T-helper 9 cell (primary cell): ENCODE measurements at regions not wholly inside any gene's neighbourhood (a gene's known extent, or its start where the extent isn't known, plus 50 kb on each side); places are given as distances from the start of the nearest gene placed in this dataset.
"Not testable (repeated sequence)": the region's sequence is repeated elsewhere in the genome, so short reads cannot be mapped to it uniquely, and the experiment has no call there.

Experiments
- DNase-seq: peaks from one replicate; pipeline ENCODE4 v3.0.0-alpha.2; 2020

DNA sequence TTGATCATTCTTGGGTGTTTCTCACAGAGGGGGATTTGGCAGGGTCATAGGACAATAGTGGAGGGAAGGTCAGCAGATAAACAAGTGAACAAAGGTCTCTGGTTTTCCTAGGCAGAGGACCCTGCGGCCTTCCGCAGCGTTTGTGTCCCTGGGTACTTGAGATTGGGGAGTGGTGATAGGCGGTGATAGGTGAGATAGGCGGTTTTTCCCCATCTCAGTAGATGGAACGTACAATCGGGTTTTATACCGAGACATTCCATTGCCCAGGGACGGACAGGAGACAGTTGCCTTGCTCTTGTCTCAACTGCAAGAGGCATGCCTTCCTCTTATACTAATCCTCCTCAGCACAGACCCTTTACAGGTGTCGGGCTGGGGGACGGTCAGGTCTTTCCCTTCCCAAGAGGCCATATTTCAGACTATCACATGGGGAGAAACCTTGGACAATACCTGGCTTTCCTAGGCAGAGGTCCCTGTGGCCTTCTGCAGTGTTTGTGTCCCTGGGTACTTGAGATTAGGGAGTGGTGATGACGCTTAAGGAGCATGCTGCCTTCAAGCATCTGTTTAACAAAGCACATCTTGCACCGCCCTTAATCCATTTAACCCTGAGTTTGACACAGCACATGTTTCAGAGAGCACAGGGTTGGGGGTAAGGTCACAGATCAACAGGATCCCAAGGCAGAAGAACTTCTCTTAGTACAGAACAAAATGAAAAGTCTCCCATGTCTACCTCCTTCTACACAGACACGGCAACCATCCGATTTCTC is 86.2 kb downstream of the OR2B2 start:
- not testable (repeated sequence) for DNase-seq

DNA sequence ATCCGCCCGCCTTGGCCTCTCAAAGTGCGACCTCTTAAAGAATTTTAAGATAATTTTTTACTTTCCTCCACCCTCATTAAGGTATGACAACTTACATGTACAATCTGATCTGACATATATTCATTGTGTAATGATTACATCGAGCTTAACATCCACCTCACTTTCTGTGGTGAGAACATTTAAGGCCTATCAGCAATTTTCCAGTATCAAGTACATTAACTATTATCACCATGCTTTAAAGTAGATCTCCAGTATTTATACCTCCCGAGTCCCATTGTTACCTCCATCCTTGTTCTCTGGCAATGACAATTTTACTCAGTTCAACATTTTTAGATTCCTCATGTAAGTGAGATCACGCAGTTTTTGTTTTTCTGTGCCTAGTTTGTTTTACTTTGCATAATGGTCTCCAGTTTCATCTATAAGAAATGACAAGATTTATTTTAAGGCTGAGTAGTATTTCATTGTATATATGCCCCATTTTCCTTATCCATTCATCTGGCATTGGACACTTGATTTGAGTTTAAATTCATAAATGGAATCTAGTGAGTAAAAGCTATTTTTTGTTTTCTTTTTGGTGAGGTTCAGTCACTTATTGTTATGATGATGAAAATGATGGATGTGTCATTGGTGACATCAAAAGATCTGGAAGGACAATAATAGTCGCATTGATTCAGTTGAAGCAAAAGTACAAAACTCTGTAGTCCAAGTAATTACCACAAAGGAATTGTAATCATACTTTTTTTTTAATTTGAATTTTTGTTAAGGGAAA is 87.0 kb downstream of the OR2B2 start:
- no peak for DNase-seq

DNA sequence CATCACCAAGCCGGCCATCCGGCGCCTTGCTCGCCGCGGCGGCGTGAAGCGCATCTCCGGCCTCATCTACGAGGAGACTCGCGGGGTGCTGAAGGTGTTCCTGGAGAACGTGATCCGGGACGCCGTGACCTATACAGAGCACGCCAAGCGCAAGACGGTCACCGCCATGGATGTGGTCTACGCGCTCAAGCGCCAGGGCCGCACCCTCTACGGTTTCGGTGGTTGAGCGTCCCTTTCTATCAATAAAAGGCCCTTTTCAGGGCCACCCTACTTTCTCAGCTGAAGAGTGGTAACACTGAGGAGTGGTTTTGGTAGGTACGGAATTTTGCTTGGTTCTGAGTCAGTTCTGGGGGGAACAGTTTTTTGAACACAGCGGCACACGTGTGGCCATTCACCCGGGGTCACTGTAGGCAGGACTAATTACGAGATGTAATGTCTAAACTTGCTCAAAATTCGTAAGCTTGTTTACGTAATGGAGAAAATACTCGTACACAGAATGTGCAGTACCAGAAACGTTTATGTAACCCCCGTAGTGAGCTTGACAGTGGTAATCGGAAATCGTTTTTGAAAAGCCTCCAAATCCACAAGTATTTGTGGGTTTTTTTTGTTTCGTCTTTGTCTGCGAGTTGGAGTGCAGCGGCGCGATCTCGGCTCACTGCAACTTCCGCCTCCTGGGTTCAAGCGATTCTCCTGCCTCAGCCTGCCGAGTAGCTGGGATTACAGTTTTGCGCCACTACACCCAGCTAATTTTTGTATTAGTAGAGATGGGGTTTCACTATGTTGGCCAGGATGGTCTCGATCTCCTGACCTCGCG is 87.8 kb downstream of the OR2B2 start:
- not testable (repeated sequence) for DNase-seq

DNA sequence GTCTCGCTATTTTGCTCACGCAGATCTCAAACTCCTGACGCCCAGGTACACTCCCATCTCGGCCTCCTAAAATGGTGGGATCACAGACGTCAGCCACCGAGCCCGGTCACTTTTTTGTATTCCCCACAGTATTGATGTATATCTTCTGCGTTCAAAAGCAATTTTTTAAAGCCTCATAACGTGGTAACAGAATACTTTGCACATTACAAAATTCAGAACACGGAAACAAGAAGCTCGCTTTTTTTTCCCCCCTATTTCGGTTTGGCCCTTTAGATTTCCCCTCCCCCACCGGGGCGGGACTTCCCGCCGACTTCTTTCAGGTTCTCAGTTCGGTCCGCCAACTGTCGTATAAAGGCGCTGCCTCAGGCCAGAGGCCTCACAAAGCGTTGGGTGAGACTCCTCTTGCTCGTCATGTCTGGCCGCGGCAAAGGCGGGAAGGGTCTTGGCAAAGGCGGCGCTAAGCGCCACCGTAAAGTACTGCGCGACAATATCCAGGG is 88.4 kb downstream of the OR2B2 start:
- DNase-seq: peak; percentile 47

DNA sequence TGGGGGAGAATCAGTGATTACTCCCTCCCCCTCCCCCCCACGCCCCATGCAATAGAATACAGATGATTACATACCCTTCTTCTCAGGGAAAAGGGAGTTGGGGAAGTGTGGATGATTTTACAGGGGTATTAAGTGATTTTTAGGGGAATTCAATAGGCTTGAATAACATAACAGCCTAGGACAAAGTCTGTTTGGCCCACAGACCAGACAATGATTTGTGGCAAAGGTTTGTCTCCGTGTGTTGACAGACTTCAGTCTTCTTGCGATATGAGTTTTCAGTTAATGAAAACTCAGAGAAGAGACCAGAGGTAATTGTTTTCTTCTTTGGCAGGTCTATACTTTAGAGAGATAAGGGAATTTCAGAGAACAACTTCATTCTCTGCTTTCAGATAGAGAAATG is 95.3 kb downstream of the OR2B2 start:
- DNase-seq: no peak

DNA sequence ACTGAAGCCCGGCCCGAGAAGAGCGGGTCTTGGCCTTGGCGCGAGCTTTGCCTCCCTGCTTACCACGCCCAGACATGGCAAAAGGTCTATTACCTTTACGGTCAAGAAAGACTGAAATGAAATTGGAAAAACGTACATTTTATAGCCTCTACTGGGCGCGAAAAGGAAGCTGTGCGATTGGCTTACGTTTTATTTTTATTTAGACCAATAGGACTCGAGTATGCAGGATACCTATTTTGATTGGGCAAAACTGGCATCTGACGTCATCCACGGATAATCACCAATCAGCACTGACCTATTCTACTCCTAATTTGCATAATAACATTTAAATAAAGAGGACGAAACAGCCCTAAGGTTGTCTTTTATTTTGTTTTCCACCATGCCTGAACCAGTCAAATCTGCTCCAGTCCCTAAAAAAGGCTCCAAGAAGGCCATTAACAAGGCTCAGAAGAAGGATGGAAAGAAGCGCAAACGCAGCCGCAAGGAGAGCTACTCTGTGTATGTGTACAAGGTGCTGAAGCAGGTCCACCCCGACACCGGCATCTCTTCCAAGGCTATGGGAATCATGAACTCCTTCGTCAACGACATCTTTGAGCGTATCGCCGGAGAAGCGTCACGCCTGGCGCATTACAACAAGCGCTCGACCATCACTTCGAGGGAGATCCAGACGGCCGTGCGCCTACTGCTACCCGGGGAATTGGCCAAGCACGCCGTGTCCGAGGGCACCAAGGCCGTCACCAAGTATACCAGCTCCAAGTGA is 97.4 kb downstream of the OR2B2 start:
- peak; percentile 42 for DNase-seq

GRCh38 chr6:27814415-27814664 is 97.9 kb downstream of the OR2B2 start:
- DNase-seq: not testable (repeated sequence)

DNA sequence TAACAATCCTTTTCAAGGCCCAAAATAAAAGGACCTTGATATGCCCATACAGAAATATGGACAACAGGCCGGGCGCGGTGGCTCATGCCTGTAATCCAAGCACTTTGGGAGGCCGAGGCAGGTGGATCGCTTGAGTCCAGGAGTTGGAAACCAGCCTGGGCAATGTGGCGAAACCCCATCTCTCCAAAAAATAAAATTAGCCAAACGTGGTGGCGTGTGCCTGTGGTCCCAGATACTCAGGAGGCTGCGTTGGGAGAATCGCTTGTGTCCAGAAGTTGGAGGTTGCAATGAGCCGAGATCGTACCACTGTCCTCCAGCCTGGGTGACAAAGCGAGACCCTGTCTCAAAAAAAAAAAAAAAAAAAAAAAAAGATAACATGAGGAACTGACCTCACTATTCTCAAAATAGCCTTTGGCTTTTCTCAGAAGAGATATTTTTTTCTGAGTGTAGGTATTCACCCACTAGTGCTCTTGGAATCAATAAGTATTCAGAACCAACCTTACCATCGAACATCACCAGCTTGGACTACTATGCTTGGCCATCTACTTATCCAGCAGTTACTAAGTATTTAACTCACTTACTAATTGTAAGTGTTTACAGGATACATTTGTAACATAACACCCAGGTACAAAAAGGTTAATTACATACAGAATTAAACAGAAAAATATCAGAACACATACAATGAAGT is 99.2 kb downstream of the OR2B2 start:
- no peak for DNase-seq

DNA sequence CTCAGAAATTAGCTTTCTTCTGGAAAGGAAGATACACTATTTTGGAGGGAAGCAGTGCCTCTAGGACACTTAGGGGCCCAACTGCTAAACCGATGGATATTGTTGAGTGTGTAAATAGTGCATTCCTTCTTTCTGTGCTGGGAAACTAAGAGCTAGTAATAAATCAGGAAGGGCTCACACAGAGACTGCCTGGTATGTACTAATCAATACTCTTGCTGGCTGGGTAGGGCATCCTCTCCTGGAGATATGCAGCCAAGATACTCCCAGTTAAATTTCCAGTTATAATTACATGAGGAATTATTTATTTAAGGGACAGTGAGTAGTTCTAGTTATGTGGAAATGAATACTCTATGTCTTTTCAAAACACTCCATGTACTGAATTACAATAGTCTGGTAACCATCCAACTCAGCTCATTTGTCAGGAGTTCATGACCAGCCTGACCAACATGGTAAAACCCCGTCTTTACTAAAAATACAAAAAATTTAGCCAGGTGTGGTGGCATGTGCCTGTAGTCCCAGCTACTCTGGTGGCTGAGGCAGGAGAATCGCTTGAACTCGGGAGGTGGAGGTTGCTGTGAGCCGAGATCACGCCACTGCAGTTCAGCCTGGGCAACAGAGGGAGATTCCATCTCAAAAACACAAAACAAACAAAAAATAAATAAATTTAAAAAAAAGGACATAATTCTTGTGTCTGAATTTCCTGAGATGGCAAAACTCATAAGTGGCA is 100.0 kb downstream of the OR2B2 start:
- no peak for DNase-seq

DNA sequence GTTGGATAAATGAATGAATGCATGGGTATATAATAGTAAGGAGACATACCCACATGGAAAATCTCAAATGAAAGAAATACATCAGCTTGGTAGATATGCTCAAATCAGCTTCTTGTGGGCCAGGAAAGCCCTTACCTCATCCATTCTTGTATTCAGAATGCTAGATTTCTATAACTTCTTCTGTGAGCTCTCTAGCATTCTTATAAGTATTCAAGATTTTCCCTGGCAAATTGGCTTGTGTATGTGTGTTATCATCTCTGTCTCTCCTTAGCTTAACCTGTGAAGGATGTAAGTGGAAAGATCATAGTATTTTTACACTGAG is 100.8 kb downstream of the OR2B2 start:
- DNase-seq: no peak

DNA sequence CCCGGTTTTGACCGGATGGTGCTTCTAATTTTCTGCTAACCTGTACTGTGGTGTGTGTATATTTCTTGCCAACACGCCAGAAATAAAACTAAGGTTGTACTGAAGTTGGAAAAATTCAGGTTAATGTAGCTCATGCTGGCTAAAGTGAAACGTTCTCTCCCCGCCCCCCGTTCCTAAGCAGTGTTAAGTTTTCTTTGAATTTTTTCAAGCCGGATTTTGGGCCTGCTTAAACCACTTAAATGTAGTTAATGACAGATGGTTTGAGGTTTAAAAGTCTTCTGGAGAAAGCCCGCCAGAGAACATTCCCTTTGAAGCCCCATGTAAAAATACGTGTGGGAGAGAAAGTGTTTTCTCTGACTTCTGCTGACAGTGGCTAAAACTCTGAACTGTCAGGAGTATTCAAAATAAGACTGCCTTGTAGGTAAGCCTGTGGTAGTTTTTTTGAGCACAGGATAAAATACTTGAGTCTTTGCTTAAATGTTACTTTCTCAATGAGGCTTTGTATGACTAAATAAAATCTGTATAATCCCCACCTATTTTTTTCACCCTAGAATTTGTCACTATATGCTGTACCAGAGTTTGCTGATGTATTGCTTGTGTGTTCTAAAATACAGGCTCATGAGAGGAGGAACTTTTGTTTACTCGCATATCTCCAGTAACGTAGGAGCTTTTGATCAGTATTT is 101.3 kb downstream of the OR2B2 start:
- no peak for DNase-seq

- peak; percentile 61 for DNase-seq
Measured at GRCh38 chr6:27809939-27810767, 102.0 kb downstream of the OR2B2 start.

DNA sequence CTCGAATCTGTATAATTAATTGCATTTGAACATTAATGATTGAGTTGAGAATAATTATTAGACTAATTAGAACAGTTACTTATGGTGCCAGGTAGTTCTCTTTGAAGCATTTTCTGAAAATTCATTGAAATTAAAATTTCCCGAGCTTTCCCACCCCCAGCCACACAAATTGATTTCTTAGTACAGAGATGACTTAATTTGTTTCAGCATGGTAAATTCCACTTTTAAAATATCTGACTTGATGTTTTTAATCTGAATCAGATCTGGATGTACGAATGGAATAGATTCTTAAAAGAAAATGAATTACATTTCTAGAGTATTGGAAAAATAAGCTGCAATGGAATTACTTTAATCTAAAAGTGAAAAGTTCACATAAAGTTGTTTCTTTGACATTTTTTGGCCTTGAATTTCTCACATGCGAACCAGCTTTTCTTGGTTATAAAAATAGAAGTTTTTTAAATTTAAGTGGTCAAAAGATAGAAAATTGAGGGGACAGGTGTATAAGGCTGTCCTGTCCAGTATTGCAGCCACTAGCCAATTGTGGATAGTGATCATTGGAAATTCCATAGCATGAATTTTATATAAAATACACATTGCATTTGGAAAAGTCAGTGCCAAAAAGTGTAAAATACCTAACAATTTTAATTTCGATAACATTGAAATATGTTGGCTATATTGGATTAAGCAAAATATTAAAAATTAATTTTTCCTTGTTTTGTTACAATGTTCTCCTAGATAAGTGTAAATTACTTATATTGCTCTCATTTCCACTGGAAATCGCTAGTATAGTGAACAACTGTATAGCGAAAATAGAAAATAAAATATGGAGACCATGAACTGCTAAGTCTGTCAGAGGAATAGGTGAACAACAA is 102.9 kb downstream of the OR2B2 start:
- DNase-seq: no peak

DNA sequence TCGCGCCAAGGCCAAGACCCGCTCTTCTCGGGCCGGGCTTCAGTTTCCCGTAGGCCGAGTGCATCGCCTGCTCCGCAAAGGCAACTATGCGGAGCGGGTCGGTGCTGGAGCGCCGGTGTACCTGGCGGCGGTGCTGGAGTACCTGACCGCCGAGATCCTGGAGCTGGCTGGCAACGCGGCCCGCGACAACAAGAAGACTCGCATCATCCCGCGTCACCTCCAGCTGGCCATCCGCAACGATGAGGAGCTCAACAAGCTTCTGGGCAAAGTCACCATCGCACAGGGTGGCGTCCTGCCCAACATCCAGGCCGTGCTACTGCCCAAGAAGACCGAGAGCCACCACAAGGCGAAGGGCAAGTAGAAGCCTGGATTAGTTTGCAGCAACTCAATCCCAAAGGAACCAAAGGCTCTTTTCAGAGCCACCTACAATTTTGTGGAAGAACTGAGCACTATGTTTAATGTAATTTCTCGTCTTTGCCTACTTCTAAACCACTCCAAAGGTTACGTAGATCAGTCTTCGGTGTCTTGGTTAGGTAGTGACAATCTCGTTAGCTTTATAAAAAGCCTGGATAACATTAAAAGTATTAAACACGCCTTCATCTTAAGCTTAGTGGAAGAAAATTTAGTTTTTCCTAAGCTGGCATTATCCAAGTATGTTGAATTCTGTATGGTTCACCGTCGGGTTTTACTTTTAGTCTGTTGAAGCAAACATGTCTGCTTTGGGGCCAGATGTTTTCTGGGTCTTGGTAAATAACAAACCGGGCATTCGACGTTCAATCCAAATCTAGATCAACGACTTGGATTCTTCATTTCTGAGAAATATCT is 103.7 kb downstream of the OR2B2 start:
- DNase-seq: not testable (repeated sequence)

DNA sequence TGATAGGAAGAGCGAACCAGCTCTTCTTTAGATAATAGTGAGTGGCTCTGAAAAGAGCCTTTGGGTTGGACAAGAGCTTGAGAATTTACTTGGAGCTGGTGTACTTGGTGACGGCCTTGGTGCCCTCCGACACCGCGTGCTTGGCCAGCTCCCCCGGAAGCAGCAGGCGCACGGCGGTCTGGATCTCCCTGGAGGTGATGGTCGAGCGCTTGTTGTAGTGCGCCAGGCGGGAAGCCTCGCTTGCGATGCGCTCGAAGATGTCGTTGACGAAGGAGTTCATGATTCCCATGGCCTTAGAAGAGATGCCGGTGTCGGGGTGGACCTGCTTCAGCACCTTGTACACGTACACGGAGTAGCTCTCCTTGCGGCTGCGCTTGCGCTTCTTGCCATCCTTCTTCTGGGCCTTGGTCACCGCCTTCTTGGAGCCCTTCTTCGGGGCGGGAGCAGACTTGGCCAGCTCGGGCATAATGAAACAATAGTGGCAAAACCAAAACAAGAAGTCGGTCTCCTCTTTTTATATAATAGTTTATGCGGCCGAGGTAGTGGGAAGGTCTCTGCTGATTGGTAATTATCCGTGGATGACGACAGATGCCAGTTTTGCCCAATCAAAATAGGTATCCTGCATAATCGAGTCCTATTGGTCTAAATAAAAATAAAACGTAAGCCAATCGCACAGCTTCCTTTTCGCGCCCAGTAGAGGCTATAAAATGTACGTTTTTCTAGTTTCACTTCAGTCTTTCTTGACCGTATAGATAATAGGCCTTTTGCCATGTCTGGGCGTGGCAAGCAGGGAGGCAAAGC is 104.6 kb downstream of the OR2B2 start:
- peak; percentile 35 for DNase-seq

DNA sequence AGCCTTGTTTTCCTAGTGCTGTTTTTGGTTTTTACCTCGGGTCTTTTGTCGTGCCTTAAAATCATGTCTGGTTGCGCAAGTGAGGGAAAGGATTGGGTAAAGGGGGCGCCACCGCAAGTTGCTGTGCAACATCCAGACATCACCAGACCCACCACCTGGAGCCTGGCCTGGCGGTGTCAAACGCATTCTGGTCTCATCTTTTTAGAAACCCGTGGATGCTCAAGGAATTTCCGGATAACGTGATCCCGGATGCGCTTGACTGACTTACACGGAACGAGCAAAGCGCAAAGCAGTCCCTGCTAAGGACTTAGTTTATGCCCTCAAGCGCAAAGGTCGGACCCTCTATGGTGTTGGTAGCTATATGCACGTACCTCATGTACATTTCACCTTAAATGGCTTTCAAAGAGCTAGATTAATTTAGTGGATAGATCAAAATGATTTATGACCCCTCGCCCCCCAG is 105.2 kb downstream of the OR2B2 start:
- DNase-seq: no peak

GRCh38 chr6:27805347-27805746 is 106.8 kb downstream of the OR2B2 start:
- no peak for DNase-seq
